Testis (tissue), 2 donors: ENCODE measurements at regions not wholly inside any gene's neighbourhood (a gene's known extent, or its start where the extent isn't known, plus 50 kb on each side); places are given as distances from the start of the nearest gene placed in this dataset.

Experiments
- POLR2A ChIP-seq: fragments of 450-650 bp; IDR thresholded peaks from one replicate; pipeline ENCODE4 v1.6.1; 2017; ENCODE audit warnings: antibody characterized with exemption, mild to moderate bottlenecking, moderate library complexity
- TF ChIP-seq, protein P1 (sequence below), 3 experiments: fragments of 450-650 bp in 2 of 3; fragments of 200-600 bp in 1 of 3; sonication (generic) in 1 of 3; IDR thresholded peaks; one replicate each; pipeline ENCODE4 v1.5.1; 2016 to 2019; ENCODE audit warnings: antibody characterized with exemption in 3 of 3, mild to moderate bottlenecking in 2 of 3, moderate library complexity in 1 of 3

GRCh38 chr11:92837595-92837994, 131.9 kb upstream of the MTNR1B start:
- TF ChIP-seq, protein P1, sequence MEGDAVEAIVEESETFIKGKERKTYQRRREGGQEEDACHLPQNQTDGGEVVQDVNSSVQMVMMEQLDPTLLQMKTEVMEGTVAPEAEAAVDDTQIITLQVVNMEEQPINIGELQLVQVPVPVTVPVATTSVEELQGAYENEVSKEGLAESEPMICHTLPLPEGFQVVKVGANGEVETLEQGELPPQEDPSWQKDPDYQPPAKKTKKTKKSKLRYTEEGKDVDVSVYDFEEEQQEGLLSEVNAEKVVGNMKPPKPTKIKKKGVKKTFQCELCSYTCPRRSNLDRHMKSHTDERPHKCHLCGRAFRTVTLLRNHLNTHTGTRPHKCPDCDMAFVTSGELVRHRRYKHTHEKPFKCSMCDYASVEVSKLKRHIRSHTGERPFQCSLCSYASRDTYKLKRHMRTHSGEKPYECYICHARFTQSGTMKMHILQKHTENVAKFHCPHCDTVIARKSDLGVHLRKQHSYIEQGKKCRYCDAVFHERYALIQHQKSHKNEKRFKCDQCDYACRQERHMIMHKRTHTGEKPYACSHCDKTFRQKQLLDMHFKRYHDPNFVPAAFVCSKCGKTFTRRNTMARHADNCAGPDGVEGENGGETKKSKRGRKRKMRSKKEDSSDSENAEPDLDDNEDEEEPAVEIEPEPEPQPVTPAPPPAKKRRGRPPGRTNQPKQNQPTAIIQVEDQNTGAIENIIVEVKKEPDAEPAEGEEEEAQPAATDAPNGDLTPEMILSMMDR (IDR thresholded peaks at IDR 0.05), result no peak
- TF ChIP-seq POLR2A, result no peak
